Activated naive CD4-positive, alpha-beta T cell treated with anti-CD3 and anti-CD28 coated beads, Interleukin-2, amount 50 U/mL, for 16 hours (primary cell): ENCODE measurements at regions not wholly inside any gene's neighbourhood (a gene's known extent, or its start where the extent isn't known, plus 50 kb on each side); places are given as distances from the start of the nearest gene placed in this dataset.

Source experiments
- DNase-seq: peaks from one replicate; pipeline ENCODE4 v3.0.0-alpha.2; 2020

DNA sequence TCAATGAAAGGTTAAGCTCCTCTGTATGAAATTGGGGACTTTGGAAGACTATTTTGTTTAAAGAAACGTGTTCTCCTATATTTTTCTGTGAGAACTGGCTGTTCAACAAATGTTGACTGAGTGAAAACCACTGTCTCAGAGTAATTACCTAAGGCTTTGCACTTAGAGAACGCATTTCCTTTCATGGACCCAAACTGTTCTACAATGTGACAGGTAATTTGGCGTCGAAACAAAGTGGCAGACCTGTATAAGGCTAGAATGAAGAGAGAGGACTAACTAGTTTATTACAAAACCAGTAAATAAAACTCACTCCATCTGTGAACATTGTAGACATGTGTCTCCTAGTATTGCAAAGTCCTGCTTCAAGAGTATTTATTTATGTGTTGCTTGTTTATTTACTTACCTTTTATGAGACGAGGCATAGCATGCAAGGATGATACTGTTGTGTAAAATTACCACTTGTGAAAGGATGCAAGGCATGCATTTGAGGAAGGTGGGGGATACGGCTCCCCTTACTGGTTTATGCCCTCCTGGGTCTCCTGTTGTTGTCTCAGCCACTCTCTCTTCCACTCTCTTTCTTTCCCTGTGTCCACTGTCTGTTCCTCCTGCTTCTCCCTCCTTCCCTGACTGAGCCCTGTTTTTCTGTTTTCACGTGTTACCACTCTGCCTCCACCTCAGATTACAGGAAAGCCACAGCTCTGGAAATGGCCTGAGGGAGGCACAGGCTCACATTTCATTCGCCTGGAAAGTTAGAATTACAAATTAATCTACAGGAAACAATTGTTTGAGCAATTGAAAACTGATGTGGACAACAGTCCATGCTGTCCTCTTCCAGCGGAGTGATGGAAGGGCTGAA lies 444.0 kb upstream of the ZNF608 start:
- DNase-seq, result no peak

DNA sequence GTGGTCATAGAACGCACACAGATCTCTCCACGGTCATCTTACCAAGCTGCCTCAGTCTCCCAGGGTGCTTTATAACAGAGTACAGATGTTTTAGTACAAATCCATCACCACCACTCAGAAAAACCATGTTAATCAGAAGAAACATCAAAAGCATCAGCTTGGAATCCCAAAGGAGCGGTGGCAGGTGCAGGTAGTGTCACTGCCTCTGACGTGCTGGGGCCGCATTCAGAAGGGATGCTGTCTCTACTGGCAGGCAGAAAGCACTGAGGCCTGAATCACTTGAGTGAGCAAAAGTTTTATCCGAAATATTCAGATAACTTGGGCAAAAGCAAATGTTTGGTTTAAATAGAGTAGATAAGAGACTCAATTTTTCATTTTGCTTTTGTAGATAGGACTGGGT lies 448.4 kb upstream of the ZNF608 start:
- DNase-seq, result no peak

DNA sequence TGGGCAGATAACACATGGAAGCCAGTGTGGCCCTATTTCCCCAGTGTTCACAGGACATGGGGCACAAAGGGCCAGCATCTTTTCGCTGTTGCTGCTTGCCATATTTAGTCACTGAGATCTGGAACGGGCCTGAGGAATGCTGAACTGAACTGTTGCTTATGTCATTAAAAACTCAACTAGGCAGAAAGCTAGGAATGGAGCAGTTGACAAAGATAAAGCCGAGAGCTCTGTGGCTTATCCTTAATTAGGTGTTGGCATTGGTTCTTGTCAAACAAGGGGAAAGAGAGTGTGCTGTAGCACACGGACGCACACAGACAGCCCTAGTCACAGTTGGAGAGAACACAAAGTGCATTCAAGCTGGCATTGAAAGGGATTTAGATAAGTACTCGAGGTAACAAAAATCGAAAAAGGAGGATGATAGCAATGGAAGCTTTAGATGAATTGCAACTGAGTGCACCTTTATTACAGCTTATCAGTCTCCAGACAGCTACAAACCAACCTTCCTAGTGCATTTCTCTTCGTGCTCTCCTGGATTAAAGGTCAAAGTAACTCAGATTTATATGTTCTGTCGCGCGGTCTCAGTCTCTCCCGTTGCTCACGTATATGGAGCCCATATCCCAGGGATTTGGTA lies 450.2 kb upstream of the ZNF608 start:
- no peak for DNase-seq

DNA sequence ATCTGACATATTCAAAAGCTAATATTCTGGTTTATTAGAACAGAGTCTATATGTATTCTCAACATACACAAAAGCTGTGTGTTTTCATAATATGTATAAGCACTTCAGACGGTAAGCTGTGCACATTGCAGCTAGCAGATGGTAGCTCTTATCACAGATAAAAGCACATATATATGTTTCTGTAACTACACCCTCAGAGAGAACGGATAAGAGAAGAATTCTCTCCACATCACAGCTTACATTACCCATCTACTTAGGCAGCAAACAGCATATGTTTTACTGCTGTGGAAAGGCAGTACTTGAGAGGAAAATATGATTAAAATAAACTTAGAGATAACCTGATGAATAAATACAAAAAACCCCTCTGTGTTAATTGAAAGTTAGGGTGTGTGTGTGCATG lies 450.9 kb upstream of the ZNF608 start:
- DNase-seq, result no peak

DNA sequence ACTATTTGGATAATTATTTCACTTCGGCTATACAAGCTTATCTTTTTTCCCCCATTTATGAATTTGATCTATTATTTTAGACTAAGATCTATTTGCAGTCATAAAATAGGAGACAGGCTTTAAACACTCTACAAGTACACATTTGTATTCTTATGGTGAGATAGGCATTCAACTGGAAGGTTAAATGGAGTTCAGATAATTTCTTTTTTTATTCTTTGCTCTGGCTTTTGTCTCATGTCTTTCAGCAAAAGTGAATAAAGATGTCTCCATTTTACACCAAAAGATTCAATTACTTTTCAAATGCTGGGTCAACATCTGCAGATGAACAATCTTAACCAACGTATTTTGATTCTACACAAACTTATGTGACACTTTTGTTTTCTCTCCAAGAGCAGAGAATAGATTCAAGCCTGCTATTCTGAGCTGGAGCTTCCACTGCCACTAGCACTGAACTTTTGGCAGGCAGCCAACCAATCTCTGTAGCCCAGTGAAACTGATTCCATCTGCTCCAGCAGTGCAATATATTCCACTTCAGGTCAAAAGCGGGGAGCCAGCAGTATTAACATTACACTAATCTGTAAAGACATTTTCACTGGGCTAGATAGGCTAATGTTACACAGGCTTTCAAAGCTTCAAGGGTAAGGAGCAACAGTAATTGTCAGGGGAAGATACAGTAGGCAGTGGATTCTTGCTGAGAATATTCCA lies 452.0 kb upstream of the ZNF608 start:
- DNase-seq, result no peak

DNA sequence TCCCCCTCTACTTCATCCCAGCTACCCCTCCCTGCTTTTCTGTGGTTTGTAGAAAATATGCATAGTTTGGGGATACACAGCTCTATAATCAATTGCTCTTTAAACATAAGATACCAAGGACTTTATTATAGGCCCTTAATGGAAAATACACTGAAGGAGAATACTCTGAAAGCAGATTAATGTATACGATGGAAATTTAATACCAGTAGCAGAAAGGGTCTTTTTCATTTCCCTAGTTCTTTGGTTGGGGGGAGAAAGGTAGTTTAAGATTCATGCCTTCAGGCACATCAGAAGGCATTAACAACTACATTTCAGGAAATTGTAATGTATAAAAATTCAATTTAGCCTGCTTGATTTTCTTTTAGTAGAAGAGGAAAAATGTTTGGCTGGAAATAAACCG lies 452.9 kb upstream of the ZNF608 start:
- DNase-seq, result no peak

DNA sequence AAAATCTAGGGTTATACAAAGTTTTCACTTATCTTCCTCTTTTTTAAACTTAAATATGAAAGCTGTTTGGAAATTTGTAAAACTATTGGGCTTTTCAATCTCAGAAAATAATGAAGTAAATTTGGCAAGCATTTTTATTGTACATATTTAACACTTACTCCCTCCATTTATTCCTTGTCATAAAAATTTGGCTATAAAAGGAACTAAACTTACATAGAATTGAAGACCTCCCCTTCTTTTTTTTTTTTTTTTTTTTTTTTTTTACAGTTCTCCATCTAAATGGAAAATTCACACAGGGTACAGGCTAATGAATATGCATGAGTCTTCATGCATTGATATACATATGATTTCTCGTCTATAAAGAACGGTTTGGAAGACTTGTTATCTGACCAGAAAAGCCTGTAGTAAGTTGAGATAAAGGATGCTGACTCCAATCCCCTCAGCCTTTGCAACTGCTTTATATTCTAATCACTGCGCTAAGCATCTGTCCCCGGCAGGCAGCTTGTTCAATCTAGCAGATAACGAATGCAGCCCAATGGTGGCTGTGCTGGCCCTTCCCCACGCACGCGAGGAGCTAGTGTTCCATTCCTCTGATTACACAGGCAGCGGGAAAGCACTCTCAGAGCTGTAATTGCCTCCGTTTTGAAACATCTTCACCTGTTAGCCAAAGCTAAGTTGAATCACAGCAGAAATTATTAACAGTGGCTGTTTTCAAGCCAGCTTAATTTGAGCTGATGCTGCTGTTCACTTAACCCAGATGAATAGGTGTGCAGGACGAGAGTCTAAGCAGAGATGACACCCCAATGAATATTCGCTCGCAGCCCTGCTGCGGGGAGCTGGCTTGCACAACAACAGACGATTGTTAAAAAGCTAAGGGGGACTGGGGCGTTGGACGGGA lies 453.8 kb upstream of the ZNF608 start:
- DNase-seq, result no peak

DNA sequence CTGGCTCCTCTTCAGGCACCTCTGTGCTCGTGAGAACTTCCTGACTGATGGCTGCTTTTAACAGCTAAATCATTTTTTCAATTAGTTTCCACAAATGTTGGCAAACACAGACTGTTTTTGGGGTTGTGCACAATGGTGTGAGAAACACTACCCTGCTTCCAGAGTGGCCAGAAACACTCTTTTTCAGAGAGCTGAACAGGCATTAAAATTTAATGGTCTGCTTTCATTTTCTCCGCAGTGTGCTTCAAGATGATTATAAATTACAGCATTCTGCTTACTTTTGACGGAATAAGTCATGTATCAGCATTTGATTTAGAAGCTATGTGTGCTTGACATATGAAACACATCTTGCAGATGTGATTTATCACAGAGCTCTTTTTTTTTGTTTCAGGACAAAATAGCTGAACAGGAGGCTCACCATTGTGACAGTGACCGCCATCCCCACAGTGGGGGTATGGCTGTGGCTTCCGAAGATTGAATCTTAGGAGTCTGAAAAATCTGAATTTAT lies 454.5 kb upstream of the ZNF608 start:
- DNase-seq, result no peak

DNA sequence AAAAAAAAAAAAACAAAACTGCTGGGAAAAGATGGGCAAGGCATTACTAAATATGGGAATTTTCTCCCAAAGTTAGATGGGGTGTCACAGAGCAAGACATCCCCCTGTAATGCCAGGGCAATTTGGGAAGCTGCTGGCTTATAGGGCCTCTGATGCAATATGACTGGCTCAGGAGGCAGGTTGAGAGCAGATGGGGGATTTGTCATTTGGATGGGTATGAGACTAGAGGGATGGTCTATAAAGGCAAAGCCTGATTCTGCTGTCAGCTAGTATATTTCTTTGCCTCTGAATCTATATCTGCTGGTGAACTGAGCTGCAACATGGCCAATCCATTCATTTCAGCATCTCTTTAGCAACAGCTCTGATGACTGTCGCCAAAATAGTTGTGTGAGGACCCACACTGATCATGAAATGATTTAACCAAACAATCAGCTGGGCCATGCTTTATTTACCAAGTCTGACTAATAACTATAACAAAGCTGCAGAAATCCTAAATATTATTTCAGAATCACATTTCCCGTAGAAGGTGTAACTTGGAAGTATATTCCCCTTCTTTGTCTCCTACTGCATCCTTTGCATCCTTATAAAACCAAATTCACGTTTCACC lies 455.1 kb upstream of the ZNF608 start:
- no peak for DNase-seq

DNA sequence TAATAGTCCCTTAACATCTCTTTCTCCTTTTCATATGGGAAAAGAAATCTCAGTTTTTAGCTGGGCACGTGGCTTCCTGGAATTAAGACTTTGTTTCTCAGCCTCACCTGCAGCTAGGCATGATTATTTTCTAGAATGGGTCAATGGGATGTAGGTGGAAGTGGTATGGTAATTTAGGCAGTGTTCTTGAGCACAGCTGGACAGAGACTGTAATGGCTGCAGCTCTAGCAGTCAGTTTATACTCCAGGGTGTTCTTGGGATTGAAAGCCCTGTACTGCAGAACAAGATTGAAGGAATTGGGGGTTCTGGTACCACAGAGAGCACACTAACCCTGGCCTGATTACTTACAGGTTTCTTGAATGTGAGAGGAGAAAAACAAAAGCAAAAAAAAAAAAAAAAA lies 455.9 kb upstream of the ZNF608 start:
- no peak for DNase-seq

DNA sequence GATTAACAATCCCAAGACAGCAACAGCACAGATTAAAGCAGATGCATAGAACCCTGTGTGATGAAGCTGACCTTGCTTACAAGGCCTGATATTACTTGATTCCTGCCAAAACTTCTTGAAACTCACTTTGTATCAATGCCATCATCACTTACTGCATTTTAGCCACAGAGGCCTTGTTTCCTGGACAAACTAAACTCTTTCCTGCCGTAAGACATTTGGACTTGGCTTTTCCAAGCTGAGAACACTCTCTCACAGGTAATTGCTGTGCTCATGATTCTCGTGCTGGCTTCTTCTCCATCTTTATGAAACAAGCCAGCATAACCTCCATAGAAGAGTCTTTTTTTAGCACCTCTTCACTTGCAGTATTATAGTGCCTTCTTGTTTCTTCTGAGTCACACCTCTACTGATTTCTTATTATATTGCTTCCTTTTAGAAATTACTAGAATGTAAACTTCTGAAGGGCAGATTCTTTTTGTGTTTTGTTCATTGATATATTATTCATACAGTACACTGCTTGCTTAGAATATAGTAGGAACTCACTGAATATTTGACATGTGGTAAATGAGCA lies 456.5 kb upstream of the ZNF608 start:
- DNase-seq, result no peak

DNA sequence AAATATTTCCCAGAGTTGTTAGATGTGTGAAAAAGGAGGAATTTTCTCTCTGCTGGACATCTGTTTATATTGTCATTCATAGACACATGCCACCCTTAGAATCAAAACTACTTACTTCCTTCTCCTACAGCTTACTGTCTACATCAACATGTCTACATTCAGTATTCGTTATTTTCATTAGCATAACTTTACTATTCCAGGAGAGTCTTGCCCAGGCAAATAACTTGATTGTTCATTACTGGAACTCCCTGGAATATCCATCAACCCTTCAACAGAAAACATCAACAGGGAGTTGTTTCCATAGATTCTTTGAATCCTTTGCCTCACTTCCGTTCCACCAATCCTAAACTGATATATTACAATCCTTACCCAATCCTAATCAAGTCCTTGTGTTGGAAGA lies 457.5 kb upstream of the ZNF608 start:
- DNase-seq, result no peak

DNA sequence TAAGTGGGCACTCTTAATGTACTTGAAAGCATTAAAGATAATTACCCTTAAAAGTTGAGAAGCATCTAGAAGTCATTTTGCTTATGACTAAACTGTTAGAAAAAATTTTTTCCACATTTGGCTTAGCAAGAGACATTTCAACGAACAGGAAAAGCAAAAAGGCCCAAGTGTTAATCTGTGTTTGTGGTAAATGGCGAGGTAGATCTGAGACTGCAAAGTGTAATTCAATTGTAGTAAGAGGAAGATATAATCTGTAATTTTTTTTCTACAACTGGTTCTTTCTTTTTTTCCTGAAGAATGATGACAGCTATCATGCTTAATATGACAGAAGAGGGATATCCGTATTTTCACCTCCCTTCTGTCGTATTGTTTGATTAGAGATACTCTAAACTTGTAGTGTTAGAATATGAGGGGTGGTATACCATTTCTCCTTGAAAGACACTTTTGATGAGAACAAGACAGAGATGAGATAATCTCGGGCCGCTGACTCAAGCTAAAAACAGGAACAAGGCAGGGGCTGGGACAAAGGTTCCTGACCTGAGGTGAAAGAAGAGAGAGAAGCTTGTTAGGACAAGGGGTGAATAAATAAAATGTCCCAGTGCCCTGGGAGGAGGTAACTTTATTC lies 459.3 kb upstream of the ZNF608 start:
- DNase-seq, result no peak

DNA sequence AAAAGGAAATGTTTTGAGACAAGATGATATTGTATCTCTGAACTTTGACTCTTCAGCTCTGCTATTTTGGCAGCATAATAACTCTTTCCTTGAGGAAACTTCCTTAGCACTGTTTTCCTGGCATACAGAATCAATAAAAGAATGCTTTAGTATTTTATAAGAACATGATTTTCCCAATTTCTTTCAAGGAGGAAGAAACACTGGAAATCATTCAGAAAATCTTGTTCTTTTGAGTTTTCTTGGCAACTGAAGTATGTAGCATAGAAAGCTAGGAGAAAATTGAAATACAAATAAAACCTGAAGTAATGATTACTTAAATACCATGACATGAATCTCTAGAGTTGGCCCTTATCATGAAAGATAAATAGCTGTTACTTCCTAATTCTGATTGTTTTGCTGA lies 461.4 kb upstream of the ZNF608 start:
- DNase-seq, result no peak

DNA sequence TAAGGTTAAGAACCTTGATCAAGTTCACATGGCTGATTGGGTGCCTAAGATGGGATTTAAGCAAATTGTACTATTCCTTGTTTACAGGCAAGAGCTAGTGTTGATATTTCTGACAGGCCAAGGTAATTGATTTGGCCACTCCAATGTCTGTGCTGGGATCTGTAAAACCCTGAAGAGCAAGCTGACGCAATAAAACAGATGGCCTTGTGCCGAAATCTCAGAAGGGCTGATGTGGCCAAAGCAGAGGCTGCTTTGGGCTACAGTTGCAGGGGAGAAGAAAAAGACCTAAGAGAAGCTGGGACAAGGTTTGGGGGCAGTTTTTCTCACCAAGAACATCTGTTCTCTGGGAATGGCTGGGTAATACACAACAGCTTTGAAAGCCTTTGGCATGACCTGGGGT lies 463.2 kb upstream of the ZNF608 start:
- DNase-seq, result no peak

DNA sequence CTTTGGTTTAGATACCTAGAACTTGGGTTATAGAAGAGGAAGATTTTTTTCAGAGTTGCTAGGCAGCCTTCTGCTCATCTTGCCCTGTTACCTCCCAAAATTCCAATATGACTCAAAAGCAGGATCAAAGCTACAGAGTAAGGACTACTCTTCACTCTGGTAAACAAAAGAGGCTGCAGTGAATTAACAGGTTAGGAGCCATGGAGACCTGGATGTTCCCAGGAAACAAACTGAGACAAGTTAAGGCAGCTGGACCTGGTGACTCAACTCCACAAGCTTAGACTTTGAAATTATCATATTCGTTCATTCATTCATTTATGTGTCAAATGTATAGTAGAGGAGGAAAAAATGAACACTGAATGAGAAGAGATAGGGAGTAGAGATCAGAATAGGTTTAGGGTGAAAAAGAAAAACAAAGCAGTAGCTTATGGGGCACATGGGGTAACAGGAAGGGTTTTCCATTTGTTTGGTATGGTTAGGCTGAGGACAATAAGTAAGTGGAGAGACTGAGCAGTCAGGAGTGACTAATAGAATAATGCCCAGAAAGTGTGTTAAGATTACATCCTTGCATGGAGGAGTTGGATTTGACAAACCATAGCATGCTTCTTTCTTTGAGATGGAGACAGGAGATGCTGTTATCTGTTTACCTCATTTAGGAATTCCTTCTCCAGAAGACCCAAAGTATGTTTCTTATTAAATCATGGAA lies 464.0 kb upstream of the ZNF608 start:
- DNase-seq, result no peak

DNA sequence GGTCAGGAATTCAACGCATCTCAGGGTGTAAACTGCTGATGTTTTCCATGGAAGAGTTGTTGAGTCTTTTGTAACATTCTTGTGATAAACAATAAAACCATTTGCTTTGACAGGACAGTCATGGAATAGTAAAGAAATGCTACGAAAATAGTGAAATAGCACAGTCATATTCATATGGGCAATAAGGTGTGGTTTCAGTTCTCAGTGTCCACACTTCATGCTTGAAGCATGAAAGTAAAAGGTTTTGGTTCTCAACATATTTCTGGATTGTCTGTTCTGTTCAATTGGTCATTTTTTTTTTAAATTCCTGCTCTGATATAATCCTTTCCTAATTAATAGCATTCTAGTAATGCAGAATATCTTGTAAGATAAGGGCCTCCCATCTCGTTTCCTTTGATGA lies 467.6 kb upstream of the ZNF608 start:
- DNase-seq, result no peak

DNA sequence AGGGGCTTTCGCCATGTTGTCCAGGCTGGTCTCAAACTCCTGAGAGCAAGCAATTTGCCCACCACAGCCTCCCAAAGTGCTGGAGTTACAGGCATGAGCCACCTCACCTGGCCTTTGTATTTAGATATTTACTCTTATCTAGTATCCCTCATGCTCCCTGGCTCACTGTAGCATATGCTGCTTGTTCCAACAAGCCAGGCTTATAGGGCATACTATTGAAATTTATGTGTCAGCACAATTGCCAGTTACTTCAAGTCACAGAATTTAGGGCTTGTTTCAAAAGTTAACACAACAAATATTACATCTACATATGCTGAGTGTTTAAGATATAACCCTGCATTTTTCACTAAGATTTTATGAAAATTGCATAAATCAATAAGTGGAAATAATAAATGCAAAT lies 469.2 kb upstream of the ZNF608 start:
- no peak for DNase-seq

DNA sequence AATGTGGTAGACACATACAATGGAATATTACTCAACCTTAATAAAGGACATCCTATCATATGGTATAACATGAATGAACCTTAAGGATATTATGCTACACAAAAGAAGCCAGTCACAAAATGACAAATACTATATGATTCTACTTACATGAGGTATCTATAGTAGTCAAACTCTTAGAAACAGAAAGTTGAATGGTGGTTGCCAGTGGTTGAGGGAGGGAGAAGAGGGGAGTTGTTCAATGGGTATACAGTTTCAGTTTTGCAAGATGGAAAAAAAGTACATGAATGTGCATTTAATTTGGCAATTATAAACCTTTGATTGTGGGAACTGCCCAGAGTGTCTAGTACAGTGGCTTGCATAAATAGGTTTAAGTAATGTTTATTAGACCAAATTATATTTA lies 473.3 kb upstream of the ZNF608 start:
- no peak for DNase-seq

DNA sequence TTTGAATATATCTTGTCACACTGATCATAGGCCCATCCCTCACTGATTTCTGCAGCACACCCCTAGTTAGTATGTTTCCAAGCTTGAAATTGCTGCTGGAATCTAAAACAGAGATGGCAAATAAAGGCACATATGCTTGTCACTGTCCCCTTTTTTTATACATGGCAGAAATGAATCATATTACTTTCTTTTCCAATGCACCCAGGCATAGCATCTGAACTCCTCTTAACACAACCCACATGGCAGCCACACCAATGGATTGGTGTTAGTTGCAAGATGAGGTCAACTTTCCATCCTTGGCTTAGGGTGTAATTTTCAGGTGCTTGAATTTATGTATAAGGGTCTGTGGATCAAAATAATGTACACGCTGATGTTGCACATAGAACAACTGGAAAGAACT lies 473.8 kb upstream of the ZNF608 start:
- no peak for DNase-seq
